ENCODE measurements at regions not wholly inside any gene's neighbourhood (a gene's known extent, or its start where the extent isn't known, plus 50 kb on each side); places are given as distances from the start of the nearest gene placed in this dataset.

GRCh38 chr7:114209968-114210367 lies 204.6 kb upstream of the FOXP2 start:
- no peak overlapping the region for H3K27ac Mint-ChIP-seq
- ChIA-PET CTCF (no interaction called here), POLR2A (no interaction called here)
- DNase-seq (no peak), ATAC-seq (ENCODE audit: low read depth) (no peak)
- no peaks in the 10 kb centered on the region for H3K4me1 Mint-ChIP-seq
- no peaks in the 10 kb centered on the region for H3K27me3 Mint-ChIP-seq
- intact Hi-C loops (cut with micrococcal nuclease), result loop anchor here (10.0 kb wide), 1 partner anchor 185 kb away; no protein-coding TSS in a partner anchor
- no peaks in the 10 kb centered on the region for H3K36me3 Mint-ChIP-seq (ENCODE audit: low read depth)
- TF ChIP-seq, protein P1, sequence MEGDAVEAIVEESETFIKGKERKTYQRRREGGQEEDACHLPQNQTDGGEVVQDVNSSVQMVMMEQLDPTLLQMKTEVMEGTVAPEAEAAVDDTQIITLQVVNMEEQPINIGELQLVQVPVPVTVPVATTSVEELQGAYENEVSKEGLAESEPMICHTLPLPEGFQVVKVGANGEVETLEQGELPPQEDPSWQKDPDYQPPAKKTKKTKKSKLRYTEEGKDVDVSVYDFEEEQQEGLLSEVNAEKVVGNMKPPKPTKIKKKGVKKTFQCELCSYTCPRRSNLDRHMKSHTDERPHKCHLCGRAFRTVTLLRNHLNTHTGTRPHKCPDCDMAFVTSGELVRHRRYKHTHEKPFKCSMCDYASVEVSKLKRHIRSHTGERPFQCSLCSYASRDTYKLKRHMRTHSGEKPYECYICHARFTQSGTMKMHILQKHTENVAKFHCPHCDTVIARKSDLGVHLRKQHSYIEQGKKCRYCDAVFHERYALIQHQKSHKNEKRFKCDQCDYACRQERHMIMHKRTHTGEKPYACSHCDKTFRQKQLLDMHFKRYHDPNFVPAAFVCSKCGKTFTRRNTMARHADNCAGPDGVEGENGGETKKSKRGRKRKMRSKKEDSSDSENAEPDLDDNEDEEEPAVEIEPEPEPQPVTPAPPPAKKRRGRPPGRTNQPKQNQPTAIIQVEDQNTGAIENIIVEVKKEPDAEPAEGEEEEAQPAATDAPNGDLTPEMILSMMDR (IDR thresholded peaks at IDR 0.05), result no peak
- no peaks in the 10 kb centered on the region for H3K9me3 Mint-ChIP-seq
- H3K4me3 Mint-ChIP-seq, result no peak overlapping the region

DNA sequence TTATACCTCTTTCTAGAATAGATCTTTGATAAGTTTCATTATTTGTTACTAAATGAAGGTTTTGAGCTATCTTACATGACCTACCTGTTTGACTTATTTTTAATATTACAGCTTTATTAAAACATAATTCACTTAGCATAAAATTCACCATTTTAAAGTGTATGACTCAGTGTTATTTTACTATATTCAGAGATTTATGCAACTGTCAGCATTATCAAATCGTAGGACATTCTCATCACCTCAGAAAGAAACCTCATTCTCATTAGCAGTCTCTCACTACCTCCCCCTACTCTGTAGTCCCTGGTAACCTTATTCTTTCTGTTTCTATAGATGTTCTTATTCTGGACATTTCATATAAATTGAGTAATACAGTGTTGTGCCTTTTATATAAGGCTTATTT lies 207.9 kb upstream of the FOXP2 start:
- Mint-ChIP-seq H3K9me3 (no peaks in the 10 kb centered on the region), H3K4me1 (no peaks in the 10 kb centered on the region), H3K36me3 (ENCODE audit: low read depth) (no peaks in the 10 kb centered on the region), H3K4me3 (no peak overlapping the region), H3K27ac (no peak overlapping the region), H3K27me3 (no peaks in the 10 kb centered on the region)
- TF ChIP-seq, protein P1 (IDR thresholded peaks at IDR 0.05), result no peak
- DNase-seq (no peak), ATAC-seq (ENCODE audit: low read depth) (no peak)
- intact Hi-C loops (cut with micrococcal nuclease), result no loop called here
- ChIA-PET CTCF (no interaction called here), POLR2A (no interaction called here)

- H3K27me3 Mint-ChIP-seq, result no peaks in the 10 kb centered on the region
- no peaks in the 10 kb centered on the region for H3K9me3 Mint-ChIP-seq
- TF ChIP-seq, protein P1 (IDR thresholded peaks at IDR 0.05), result no peak
- no peaks in the 10 kb centered on the region for H3K36me3 Mint-ChIP-seq (ENCODE audit: low read depth)
- H3K4me1 Mint-ChIP-seq, result no peaks in the 10 kb centered on the region
- H3K27ac Mint-ChIP-seq, result no peak overlapping the region
- no peak for ATAC-seq (ENCODE audit: low read depth)
- intact Hi-C loops (cut with micrococcal nuclease), result no loop called here
- H3K4me3 Mint-ChIP-seq, result no peak overlapping the region
- DNase-seq, result no peak
- CTCF ChIA-PET, result no interaction called here
- POLR2A ChIA-PET, result no interaction called here
Measured at GRCh38 chr7:114196517-114196916, 218.1 kb upstream of the FOXP2 start.

- DNase-seq (no peak), ATAC-seq (ENCODE audit: low read depth) (no peak)
- intact Hi-C loops (cut with micrococcal nuclease), result no loop called here
- H3K27me3 Mint-ChIP-seq, result no peaks in the 10 kb centered on the region
- no peaks in the 10 kb centered on the region for H3K36me3 Mint-ChIP-seq (ENCODE audit: low read depth)
- ChIA-PET CTCF (no interaction called here), POLR2A (no interaction called here)
- H3K4me1 Mint-ChIP-seq, result no peaks in the 10 kb centered on the region
- H3K9me3 Mint-ChIP-seq, result no peaks in the 10 kb centered on the region
- TF ChIP-seq, protein P1 (IDR thresholded peaks at IDR 0.05), result no peak
- no peak overlapping the region for H3K27ac Mint-ChIP-seq
- H3K4me3 Mint-ChIP-seq, result no peak overlapping the region
Measured at GRCh38 chr7:114190387-114190786, 224.2 kb upstream of the FOXP2 start.

GRCh38 chr7:114183311-114184088 lies 231.1 kb upstream of the FOXP2 start:
- intact Hi-C loops (cut with micrococcal nuclease), result no loop called here
- Mint-ChIP-seq H3K36me3 (ENCODE audit: low read depth) (no peaks in the 10 kb centered on the region), H3K4me1 (no peaks in the 10 kb centered on the region), H3K27ac (no peak overlapping the region), H3K4me3 (no peak overlapping the region), H3K27me3 (no peaks in the 10 kb centered on the region), H3K9me3 (no peaks in the 10 kb centered on the region)
- POLR2A ChIA-PET, result no interaction called here
- CTCF ChIA-PET, result no interaction called here
- ATAC-seq (ENCODE audit: low read depth) (no peak), DNase-seq (no peak)
- TF ChIP-seq, protein P1 (IDR thresholded peaks at IDR 0.05), result no peak
